K562 (cell line): ENCODE measurements at regions not wholly inside any gene's neighbourhood (a gene's known extent, or its start where the extent isn't known, plus 50 kb on each side); places are given as distances from the start of the nearest gene placed in this dataset.

Source experiments
- EP300 ChIP-seq: IDR thresholded peaks from 2 replicates; pipeline ENCODE4 v1.6.1; 2012; ENCODE audit warnings: low read length, improper control_type of control experiment
- SMARCE1 ChIP-seq: fragments of 450-650 bp; IDR thresholded peaks from 2 replicates; pipeline ENCODE4 v1.7.1; 2016; ENCODE audit warnings: mild to moderate bottlenecking
- ZNF778 ChIP-seq: fragments of 450-650 bp; formaldehyde crosslinking; IDR thresholded peaks from 2 replicates; pipeline ENCODE4 v1.4.0; 2020; ENCODE audit warnings: mild to moderate bottlenecking, moderate library complexity
- TF ChIP-seq, protein P1 (sequence below), 3 experiments: IDR thresholded peaks in 2 of 3; conservative IDR thresholded peaks in 1 of 3; 2 replicates each; pipeline ENCODE4 v1.5.1; 2011 to 2012; ENCODE audit warnings: low read length in 3 of 3, mild to moderate bottlenecking in 3 of 3, control low read depth in 2 of 3, improper control_type of control experiment in 1 of 3, inconsistent platforms in 1 of 3, low read depth in 1 of 3, mixed read lengths in 1 of 3, moderate library complexity in 1 of 3; ENCODE audit not compliant: insufficient read depth in 2 of 3
- TF ChIP-seq, protein P2 (sequence below): fragments of 200-800 bp; sonication (Bioruptor generic); IDR thresholded peaks from 2 replicates; pipeline ENCODE4 v1.6.1; 2016; ENCODE audit warnings: missing genetic modification characterization, missing compliant biosample characterization

DNA sequence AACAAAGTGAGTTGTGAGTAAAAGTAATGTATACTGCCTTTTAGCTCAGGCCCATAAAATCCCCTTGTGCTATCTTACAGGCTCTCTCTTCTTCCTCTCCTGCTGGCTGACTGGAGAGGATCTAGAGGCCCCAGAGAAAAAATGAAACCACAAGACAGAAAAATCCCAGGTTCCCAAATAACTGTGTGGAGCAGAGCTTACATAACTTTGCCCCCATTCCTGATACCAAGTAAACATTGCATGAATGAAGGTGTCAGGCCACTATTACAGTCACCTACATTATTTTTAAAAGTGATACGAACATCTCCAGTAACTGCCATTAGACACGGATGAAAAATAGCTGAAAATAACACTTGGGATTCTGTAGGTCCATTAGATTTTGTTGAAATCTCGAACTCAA lies 386.0 kb upstream of the NR5A2 start:
- TF ChIP-seq, protein P1, sequence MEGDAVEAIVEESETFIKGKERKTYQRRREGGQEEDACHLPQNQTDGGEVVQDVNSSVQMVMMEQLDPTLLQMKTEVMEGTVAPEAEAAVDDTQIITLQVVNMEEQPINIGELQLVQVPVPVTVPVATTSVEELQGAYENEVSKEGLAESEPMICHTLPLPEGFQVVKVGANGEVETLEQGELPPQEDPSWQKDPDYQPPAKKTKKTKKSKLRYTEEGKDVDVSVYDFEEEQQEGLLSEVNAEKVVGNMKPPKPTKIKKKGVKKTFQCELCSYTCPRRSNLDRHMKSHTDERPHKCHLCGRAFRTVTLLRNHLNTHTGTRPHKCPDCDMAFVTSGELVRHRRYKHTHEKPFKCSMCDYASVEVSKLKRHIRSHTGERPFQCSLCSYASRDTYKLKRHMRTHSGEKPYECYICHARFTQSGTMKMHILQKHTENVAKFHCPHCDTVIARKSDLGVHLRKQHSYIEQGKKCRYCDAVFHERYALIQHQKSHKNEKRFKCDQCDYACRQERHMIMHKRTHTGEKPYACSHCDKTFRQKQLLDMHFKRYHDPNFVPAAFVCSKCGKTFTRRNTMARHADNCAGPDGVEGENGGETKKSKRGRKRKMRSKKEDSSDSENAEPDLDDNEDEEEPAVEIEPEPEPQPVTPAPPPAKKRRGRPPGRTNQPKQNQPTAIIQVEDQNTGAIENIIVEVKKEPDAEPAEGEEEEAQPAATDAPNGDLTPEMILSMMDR (IDR thresholded peaks at IDR 0.05 in 2 of 3, conservative IDR thresholded peaks at IDR 0.05 in 1 of 3; ENCODE audit: insufficient read depth in 2 of 3, low read depth in 1 of 3, low read length in 3 of 3) = no peak
- TF ChIP-seq, protein P2, sequence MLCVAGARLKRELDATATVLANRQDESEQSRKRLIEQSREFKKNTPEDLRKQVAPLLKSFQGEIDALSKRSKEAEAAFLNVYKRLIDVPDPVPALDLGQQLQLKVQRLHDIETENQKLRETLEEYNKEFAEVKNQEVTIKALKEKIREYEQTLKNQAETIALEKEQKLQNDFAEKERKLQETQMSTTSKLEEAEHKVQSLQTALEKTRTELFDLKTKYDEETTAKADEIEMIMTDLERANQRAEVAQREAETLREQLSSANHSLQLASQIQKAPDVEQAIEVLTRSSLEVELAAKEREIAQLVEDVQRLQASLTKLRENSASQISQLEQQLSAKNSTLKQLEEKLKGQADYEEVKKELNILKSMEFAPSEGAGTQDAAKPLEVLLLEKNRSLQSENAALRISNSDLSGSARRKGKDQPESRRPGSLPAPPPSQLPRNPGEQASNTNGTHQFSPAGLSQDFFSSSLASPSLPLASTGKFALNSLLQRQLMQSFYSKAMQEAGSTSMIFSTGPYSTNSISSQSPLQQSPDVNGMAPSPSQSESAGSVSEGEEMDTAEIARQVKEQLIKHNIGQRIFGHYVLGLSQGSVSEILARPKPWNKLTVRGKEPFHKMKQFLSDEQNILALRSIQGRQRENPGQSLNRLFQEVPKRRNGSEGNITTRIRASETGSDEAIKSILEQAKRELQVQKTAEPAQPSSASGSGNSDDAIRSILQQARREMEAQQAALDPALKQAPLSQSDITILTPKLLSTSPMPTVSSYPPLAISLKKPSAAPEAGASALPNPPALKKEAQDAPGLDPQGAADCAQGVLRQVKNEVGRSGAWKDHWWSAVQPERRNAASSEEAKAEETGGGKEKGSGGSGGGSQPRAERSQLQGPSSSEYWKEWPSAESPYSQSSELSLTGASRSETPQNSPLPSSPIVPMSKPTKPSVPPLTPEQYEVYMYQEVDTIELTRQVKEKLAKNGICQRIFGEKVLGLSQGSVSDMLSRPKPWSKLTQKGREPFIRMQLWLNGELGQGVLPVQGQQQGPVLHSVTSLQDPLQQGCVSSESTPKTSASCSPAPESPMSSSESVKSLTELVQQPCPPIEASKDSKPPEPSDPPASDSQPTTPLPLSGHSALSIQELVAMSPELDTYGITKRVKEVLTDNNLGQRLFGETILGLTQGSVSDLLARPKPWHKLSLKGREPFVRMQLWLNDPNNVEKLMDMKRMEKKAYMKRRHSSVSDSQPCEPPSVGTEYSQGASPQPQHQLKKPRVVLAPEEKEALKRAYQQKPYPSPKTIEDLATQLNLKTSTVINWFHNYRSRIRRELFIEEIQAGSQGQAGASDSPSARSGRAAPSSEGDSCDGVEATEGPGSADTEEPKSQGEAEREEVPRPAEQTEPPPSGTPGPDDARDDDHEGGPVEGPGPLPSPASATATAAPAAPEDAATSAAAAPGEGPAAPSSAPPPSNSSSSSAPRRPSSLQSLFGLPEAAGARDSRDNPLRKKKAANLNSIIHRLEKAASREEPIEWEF (CRISPR knock-in tag) = no peak
- no peak for TF ChIP-seq ZNF778
- no peak for TF ChIP-seq EP300
- TF ChIP-seq SMARCE1 = no peak
